Esophagus muscularis mucosa (tissue), 3 donors: ENCODE measurements at regions not wholly inside any gene's neighbourhood (a gene's known extent, or its start where the extent isn't known, plus 50 kb on each side); places are given as distances from the start of the nearest gene placed in this dataset.

Experiments
- EP300 ChIP-seq: sonication (generic); formaldehyde crosslinking; IDR thresholded peaks from one replicate; pipeline ENCODE4 v1.6.1; 2017; ENCODE audit warnings: antibody characterized with exemption
- TF ChIP-seq, protein P1 (sequence below), 3 experiments: fragments of 200-600 bp in 2 of 3; fragments of 450-650 bp in 1 of 3; sonication (generic) in 2 of 3; IDR thresholded peaks; one replicate each; pipeline ENCODE4 v1.5.1; 2017 to 2019; ENCODE audit warnings: antibody characterized with exemption in 3 of 3, mild to moderate bottlenecking in 2 of 3, moderate library complexity in 1 of 3

DNA sequence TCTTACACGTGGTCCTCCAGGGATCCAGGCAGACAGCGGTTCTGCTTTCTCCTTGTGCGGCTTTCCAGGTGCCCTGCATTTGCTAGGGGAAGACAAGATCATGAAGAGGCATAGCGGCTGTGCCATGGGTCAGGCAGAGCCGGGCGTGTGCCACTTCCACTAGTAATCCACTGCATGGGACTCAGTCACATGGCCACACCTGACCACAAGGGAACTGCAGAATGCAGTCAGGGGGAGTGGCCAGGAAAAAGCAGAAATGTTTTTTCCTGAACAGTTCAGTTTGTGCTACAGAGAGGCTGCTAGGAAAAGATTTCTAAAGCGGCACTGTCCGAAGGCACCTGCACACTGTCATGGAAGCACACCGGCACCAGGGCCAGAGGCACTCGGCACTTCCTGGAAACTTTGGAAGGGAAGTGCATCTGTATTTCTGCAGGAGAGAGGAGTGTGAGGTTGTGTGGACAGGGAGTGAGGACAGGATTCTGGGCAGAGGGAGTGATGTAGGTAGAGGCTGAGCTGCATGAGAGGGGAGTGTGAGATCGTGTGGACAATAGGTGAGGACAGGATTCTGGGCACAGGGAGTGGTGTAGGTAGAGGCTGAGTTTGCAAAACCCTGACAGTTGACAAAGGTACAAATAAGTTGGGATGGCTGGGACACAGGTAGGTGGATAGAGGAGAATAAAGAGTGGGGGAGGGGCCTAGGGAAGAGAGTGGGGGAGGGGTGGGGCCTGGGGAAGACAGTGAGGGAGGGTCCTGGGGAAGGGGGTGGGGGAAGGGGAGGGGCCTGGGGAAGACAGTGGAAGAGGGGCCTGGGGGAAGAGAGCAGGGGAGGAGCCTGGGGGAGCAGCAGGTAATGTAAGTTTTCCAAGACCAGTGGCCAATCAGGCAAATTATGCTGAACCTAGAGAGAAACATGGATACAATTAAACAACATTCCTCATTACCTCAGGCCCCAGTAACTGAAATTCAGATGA is 1436.3 kb downstream of the TBC1D22A start:
- TF ChIP-seq, protein P1, sequence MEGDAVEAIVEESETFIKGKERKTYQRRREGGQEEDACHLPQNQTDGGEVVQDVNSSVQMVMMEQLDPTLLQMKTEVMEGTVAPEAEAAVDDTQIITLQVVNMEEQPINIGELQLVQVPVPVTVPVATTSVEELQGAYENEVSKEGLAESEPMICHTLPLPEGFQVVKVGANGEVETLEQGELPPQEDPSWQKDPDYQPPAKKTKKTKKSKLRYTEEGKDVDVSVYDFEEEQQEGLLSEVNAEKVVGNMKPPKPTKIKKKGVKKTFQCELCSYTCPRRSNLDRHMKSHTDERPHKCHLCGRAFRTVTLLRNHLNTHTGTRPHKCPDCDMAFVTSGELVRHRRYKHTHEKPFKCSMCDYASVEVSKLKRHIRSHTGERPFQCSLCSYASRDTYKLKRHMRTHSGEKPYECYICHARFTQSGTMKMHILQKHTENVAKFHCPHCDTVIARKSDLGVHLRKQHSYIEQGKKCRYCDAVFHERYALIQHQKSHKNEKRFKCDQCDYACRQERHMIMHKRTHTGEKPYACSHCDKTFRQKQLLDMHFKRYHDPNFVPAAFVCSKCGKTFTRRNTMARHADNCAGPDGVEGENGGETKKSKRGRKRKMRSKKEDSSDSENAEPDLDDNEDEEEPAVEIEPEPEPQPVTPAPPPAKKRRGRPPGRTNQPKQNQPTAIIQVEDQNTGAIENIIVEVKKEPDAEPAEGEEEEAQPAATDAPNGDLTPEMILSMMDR (IDR thresholded peaks at IDR 0.05): no peak
- TF ChIP-seq EP300: no peak
